H9 (cell line): ENCODE measurements at regions not wholly inside any gene's neighbourhood (a gene's known extent, or its start where the extent isn't known, plus 50 kb on each side); places are given as distances from the start of the nearest gene placed in this dataset.

Experiments used
- DNase-seq: peaks from one replicate; pipeline ENCODE4 v3.0.0-alpha.2; 2017
- H2AFZ ChIP-seq: one replicate; pipeline ENCODE4 v1.6.1; 2013; ENCODE audit warnings: mild to moderate bottlenecking, low read length, control low read depth, moderate library complexity
- H2AK5ac ChIP-seq: 2 replicates; pipeline ENCODE4 v1.6.1; 2013; ENCODE audit warnings: low read length, control low read depth, mixed read lengths; ENCODE audit not compliant: insufficient read length
- H2BK120ac ChIP-seq: one replicate; pipeline ENCODE4 v1.6.1; 2013; ENCODE audit warnings: low read depth, mild to moderate bottlenecking, low read length, control low read depth, inconsistent platforms; ENCODE audit not compliant: poor library complexity, severe bottlenecking
- H2BK12ac ChIP-seq: 2 replicates; pipeline ENCODE4 v1.6.1; 2013; ENCODE audit warnings: low read length, control low read depth, mixed read lengths, low read depth; ENCODE audit not compliant: insufficient read length
- H2BK15ac ChIP-seq: 2 replicates; pipeline ENCODE4 v1.6.1; 2013; ENCODE audit warnings: low read depth, low read length, control low read depth
- H2BK20ac ChIP-seq: one replicate; pipeline ENCODE4 v1.6.1; 2013; ENCODE audit warnings: low read depth, mild to moderate bottlenecking, low read length, control low read depth, inconsistent platforms; ENCODE audit not compliant: poor library complexity, severe bottlenecking
- H2BK5ac ChIP-seq: 2 replicates; pipeline ENCODE4 v1.6.1; 2013; ENCODE audit warnings: low read length, control low read depth, mixed read lengths; ENCODE audit not compliant: insufficient read length
- H3K14ac ChIP-seq: 2 replicates; pipeline ENCODE4 v1.6.1; 2013; ENCODE audit warnings: low read length, control low read depth; ENCODE audit not compliant: insufficient read depth
- H3K18ac ChIP-seq: 2 replicates; pipeline ENCODE4 v1.6.1; 2013; ENCODE audit warnings: low read depth, mild to moderate bottlenecking, mixed read lengths, low read length, control low read depth; ENCODE audit not compliant: insufficient read length
- H3K23ac ChIP-seq: 2 replicates; pipeline ENCODE4 v1.6.1; 2013; ENCODE audit warnings: low read length, control low read depth, mixed read lengths, low read depth; ENCODE audit not compliant: insufficient read length
- H3K23me2 ChIP-seq: 2 replicates; pipeline ENCODE4 v1.6.1; 2013; ENCODE audit warnings: low read depth, mild to moderate bottlenecking, mixed read lengths, low read length, control low read depth; ENCODE audit not compliant: insufficient read length, poor library complexity, severe bottlenecking
- H3K27ac ChIP-seq: 2 replicates; pipeline ENCODE4 v1.5.1; 2013; ENCODE audit warnings: low read length, control low read depth, mixed read lengths, low read depth; ENCODE audit not compliant: insufficient read length
- H3K27me3 ChIP-seq: 2 replicates; pipeline ENCODE4 v1.6.1; 2013; ENCODE audit warnings: low read length, control low read depth, inconsistent platforms; ENCODE audit not compliant: insufficient read depth
- H3K4ac ChIP-seq: 2 replicates; pipeline ENCODE4 v1.6.1; 2013; ENCODE audit warnings: low read depth, mild to moderate bottlenecking, control low read depth, inconsistent platforms, low read length, moderate library complexity
- H3K4me1 ChIP-seq: 2 replicates; pipeline ENCODE4 v1.6.1; 2013; ENCODE audit warnings: low read length, control low read depth, inconsistent platforms; ENCODE audit not compliant: insufficient read depth
- H3K4me2 ChIP-seq: 2 replicates; pipeline ENCODE4 v1.6.1; 2013; ENCODE audit warnings: low read length, control low read depth, mixed read lengths; ENCODE audit not compliant: insufficient read length, insufficient read depth
- H3K56ac ChIP-seq: 2 replicates; pipeline ENCODE4 v1.6.1; 2013; ENCODE audit warnings: low read depth, mild to moderate bottlenecking, mixed read lengths, low read length, control low read depth; ENCODE audit not compliant: insufficient read length
- H3K79me1 ChIP-seq: 2 replicates; pipeline ENCODE4 v1.6.1; 2013; ENCODE audit warnings: low read depth, mild to moderate bottlenecking, moderate library complexity, low read length, control low read depth, inconsistent platforms; ENCODE audit not compliant: insufficient read depth, poor library complexity, severe bottlenecking
- H3K79me2 ChIP-seq: 2 replicates; pipeline ENCODE4 v1.6.1; 2013; ENCODE audit warnings: low read length, control low read depth, inconsistent platforms; ENCODE audit not compliant: insufficient read depth
- H3K9ac ChIP-seq: 2 replicates; pipeline ENCODE4 v1.6.1; 2013; ENCODE audit warnings: low read length, control low read depth, mixed read lengths; ENCODE audit not compliant: insufficient read length; ENCODE audit errors: extremely low read depth
- H3K9me3 ChIP-seq: one replicate; pipeline ENCODE4 v1.6.1; 2013; ENCODE audit warnings: low read depth, low read length, inconsistent platforms; ENCODE audit not compliant: control insufficient read depth
- H3T11ph ChIP-seq: one replicate; pipeline ENCODE4 v1.6.1; 2013; ENCODE audit warnings: mild to moderate bottlenecking, low read length, control low read depth, inconsistent platforms
- H4K20me1 ChIP-seq: one replicate; pipeline ENCODE4 v1.6.1; 2013; ENCODE audit not compliant: control insufficient read depth, insufficient read length, insufficient read depth
- H4K5ac ChIP-seq: 2 replicates; pipeline ENCODE4 v1.6.1; 2013; ENCODE audit warnings: low read depth, mild to moderate bottlenecking, mixed read lengths, low read length, control low read depth; ENCODE audit not compliant: insufficient read length
- H4K8ac ChIP-seq: replicated peaks from 2 replicates; pipeline ENCODE4 v1.6.1; 2013; ENCODE audit warnings: low read length, control low read depth, mixed read lengths, low read depth; ENCODE audit not compliant: insufficient read length
- H4K91ac ChIP-seq: 2 replicates; pipeline ENCODE4 v1.6.1; 2013; ENCODE audit warnings: low read depth, mild to moderate bottlenecking, moderate library complexity, mixed read lengths, low read length, control low read depth; ENCODE audit not compliant: insufficient read length
- H3K27ac Mint-ChIP-seq, 3 experiments: 2 replicates in 2 of 3; 3 replicates in 1 of 3; pipeline ENCODE4 v1.8.0; 2020 to 2021; ENCODE audit warnings: mixed read lengths in 3 of 3, mild to moderate bottlenecking in 1 of 3, moderate library complexity in 1 of 3
- H3K27me3 Mint-ChIP-seq: 2 replicates; pipeline ENCODE4 v1.8.0; 2021; ENCODE audit warnings: low read depth, mild to moderate bottlenecking, moderate library complexity, mixed read lengths
- H3K36me3 Mint-ChIP-seq, 3 experiments: 2 replicates in 2 of 3; 3 replicates in 1 of 3; pipeline ENCODE4 v1.8.0; 2020 to 2021; ENCODE audit warnings: low read depth in 3 of 3, mixed read lengths in 3 of 3; ENCODE audit not compliant: insufficient read depth in 1 of 3
- H3K4me1 Mint-ChIP-seq, 2 experiments: 2 replicates each; pipeline ENCODE4 v1.8.0; 2020; ENCODE audit warnings: mixed read lengths in 2 of 2
- H3K4me3 Mint-ChIP-seq, 2 experiments: 2 replicates in 1 of 2; 3 replicates in 1 of 2; pipeline ENCODE4 v1.8.0; 2020 to 2021; ENCODE audit warnings: mild to moderate bottlenecking in 2 of 2, mixed read lengths in 2 of 2, moderate library complexity in 1 of 2
- H3K9me3 Mint-ChIP-seq, 2 experiments: 2 replicates in 1 of 2; 3 replicates in 1 of 2; pipeline ENCODE4 v1.8.0; 2020; ENCODE audit warnings: mild to moderate bottlenecking in 2 of 2, mixed read lengths in 2 of 2, moderate library complexity in 1 of 2
- WGBS: extraction: QIAGEN DNeasy Blood & Tissue Kit; methylation state at CpG from one replicate; pipeline ENCODE4 v1.1.7; 2013; ENCODE audit warnings: missing lambda C conversion rate, low lambda C conversion rate, mixed read lengths; ENCODE audit not compliant: insufficient read length; ENCODE audit errors: extremely low coverage; 5-methylcytosine and 5-hydroxymethylcytosine counted together
- TF ChIP-seq, protein P1 (sequence below): fragments of 200-600 bp; sonication (generic); conservative IDR thresholded peaks from 3 replicates; pipeline ENCODE4 v1.8.0; 2021; ENCODE audit warnings: antibody characterized with exemption, mild to moderate bottlenecking

DNA sequence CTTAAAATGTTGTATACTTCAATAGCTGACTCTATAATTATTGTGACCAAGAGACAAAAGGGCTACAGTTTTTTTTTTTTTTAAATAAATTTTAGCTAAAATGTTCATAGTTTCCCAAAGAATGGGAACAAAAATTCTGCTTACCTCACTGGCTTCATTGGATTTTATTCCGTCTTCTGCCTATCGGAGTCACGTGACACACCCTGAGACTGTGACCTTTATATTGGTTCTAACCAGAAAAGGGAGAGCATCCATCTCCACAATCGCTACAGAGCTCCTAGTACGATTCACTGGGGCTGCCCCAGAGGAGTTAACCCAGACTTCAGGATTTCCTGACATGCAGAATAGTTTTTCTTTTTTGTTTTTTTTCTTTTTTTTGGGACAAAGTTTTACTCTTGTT, 203.6 kb upstream of the SLC35G4 start:
- WGBS, result no CpG with 5 or more reads among the region's 5 CpGs
- Mint-ChIP-seq H3K36me3 (no peaks in the 10 kb centered on the region), H3K4me1 (no peaks in the 10 kb centered on the region), H3K27me3 (no peaks in the 10 kb centered on the region), H3K27ac (no peak overlapping the region), H3K9me3 (no peaks in the 10 kb centered on the region), H3K4me3 (no peak overlapping the region)
- Histone ChIP-seq H3K14ac (no peak overlapping the region), H3K79me2 (no peaks in the 10 kb centered on the region), H3K56ac (no peak overlapping the region), H2BK20ac (no peak overlapping the region), H3K4ac (no peak overlapping the region), H3K18ac (no peak overlapping the region), H3K23ac (no peak overlapping the region), H2AK5ac (no peak overlapping the region), H3K4me2 (no peak overlapping the region), H3K27ac (no peak overlapping the region), H2BK5ac (no peak overlapping the region), H3K23me2 (no peaks in the 10 kb centered on the region), H4K20me1 (no peaks in the 10 kb centered on the region), H4K91ac (no peak overlapping the region), H2AFZ (no peak overlapping the region), H3K27me3 (no peaks in the 10 kb centered on the region; the same call in 1 of the 2 replicates), H3K79me1 (no peaks in the 10 kb centered on the region), H2BK12ac (no peak overlapping the region), H3T11ph (no peak overlapping the region), H3K9ac (no peak overlapping the region), H4K8ac (no peak overlapping the region), H2BK15ac (no peak overlapping the region), H4K5ac (no peak overlapping the region), H3K4me1 (no peaks in the 10 kb centered on the region), H2BK120ac (no peak overlapping the region), H3K9me3 (no peaks in the 10 kb centered on the region)
- no peak for DNase-seq
- TF ChIP-seq, protein P1, sequence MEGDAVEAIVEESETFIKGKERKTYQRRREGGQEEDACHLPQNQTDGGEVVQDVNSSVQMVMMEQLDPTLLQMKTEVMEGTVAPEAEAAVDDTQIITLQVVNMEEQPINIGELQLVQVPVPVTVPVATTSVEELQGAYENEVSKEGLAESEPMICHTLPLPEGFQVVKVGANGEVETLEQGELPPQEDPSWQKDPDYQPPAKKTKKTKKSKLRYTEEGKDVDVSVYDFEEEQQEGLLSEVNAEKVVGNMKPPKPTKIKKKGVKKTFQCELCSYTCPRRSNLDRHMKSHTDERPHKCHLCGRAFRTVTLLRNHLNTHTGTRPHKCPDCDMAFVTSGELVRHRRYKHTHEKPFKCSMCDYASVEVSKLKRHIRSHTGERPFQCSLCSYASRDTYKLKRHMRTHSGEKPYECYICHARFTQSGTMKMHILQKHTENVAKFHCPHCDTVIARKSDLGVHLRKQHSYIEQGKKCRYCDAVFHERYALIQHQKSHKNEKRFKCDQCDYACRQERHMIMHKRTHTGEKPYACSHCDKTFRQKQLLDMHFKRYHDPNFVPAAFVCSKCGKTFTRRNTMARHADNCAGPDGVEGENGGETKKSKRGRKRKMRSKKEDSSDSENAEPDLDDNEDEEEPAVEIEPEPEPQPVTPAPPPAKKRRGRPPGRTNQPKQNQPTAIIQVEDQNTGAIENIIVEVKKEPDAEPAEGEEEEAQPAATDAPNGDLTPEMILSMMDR, result no peak
